ENCODE measurements at regions not wholly inside any gene's neighbourhood (a gene's known extent, or its start where the extent isn't known, plus 50 kb on each side); places are given as distances from the start of the nearest gene placed in this dataset.

- TF ChIP-seq CTCF (conservative IDR thresholded peaks at IDR 0.05; ENCODE audit: low read length) (no peak), EZH2phosphoT487 (IDR thresholded peaks at IDR 0.05; ENCODE audit: borderline replicate concordance) (no peak)
These were observed 363.2 kb upstream of the RORB start for GRCh38 chr9:74133921-74134320.

All from Loucy (cell line).